ENCODE measurements at regions not wholly inside any gene's neighbourhood (a gene's known extent, or its start where the extent isn't known, plus 50 kb on each side); places are given as distances from the start of the nearest gene placed in this dataset.

GRCh38 chr18:6505498-6505875, 90.8 kb upstream of the L3MBTL4 start:
- no peak for TF ChIP-seq EZH2 (IDR thresholded peaks at IDR 0.05; ENCODE audit: insufficient read depth, low read length)
- TF ChIP-seq, protein P1, sequence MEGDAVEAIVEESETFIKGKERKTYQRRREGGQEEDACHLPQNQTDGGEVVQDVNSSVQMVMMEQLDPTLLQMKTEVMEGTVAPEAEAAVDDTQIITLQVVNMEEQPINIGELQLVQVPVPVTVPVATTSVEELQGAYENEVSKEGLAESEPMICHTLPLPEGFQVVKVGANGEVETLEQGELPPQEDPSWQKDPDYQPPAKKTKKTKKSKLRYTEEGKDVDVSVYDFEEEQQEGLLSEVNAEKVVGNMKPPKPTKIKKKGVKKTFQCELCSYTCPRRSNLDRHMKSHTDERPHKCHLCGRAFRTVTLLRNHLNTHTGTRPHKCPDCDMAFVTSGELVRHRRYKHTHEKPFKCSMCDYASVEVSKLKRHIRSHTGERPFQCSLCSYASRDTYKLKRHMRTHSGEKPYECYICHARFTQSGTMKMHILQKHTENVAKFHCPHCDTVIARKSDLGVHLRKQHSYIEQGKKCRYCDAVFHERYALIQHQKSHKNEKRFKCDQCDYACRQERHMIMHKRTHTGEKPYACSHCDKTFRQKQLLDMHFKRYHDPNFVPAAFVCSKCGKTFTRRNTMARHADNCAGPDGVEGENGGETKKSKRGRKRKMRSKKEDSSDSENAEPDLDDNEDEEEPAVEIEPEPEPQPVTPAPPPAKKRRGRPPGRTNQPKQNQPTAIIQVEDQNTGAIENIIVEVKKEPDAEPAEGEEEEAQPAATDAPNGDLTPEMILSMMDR (IDR thresholded peaks at IDR 0.05; ENCODE audit: insufficient read depth, low read depth, low read length): no peak
